Nephron (organoid): ENCODE measurements at regions not wholly inside any gene's neighbourhood (a gene's known extent, or its start where the extent isn't known, plus 50 kb on each side); places are given as distances from the start of the nearest gene placed in this dataset.
"Not testable (repeated sequence)": the region's sequence is repeated elsewhere in the genome, so short reads cannot be mapped to it uniquely, and the experiment has no call there.

Source experiments
- H3K27ac Mint-ChIP-seq, 3 experiments: 2 replicates each; pipeline ENCODE4 v1.8.0; 2020; ENCODE audit warnings: mixed read lengths in 3 of 3, mild to moderate bottlenecking in 2 of 3, moderate library complexity in 1 of 3
- H3K27me3 Mint-ChIP-seq: 2 replicates; pipeline ENCODE4 v1.8.0; 2021; ENCODE audit warnings: low read depth, mild to moderate bottlenecking, moderate library complexity, mixed read lengths
- H3K36me3 Mint-ChIP-seq: 2 replicates; pipeline ENCODE4 v1.8.0; 2020; ENCODE audit warnings: low read depth, mixed read lengths
- H3K4me1 Mint-ChIP-seq: 2 replicates; pipeline ENCODE4 v1.8.0; 2020; ENCODE audit warnings: mixed read lengths
- H3K4me3 Mint-ChIP-seq, 3 experiments: 2 replicates each; pipeline ENCODE4 v1.8.0; 2020; ENCODE audit warnings: mild to moderate bottlenecking in 3 of 3, mixed read lengths in 3 of 3, moderate library complexity in 2 of 3
- H3K9me3 Mint-ChIP-seq: 2 replicates; pipeline ENCODE4 v1.8.0; 2020; ENCODE audit warnings: mixed read lengths
- TF ChIP-seq, protein P1 (sequence below), 3 experiments: fragments of 200-600 bp; sonication (generic); IDR thresholded peaks; one replicate each; pipeline ENCODE4 v1.5.0; 2021; ENCODE audit warnings: antibody characterized with exemption in 3 of 3; ENCODE audit not compliant: unreplicated experiment in 3 of 3

DNA sequence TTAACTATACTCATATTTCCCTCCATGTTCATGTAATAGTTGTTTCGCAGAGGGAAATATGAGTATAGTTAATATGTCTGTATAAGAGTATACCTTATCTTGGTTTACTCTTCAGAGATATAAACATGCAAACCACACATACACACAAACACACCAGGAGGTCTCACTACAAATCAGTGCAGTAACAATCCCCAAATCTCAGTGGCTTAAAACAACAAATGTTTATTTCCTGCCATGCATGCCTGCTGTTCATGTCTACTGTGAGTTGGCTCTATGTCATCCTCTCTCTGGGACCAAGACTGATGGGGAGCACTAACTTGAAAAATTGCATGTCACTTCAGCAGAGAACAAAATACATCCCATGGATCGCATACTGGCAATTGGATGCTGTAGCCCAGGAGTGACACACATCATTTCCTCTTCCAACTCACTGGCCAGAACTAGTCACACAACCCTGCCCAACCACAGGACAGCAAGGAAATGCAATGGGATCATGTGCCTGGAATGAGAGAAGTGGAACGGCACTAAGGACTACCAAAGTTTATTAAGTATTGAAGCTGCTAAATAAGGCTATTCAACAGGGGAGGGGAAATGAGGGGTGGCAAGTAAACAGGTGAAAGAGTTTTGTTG lies 89.0 kb upstream of the DTNBP1 start:
- Mint-ChIP-seq H3K27ac (no peak overlapping the region), H3K4me1 (peaks cover 4% of the 10 kb centered on the region), H3K9me3 (no peaks in the 10 kb centered on the region), H3K27me3 (peaks cover 6% of the 10 kb centered on the region), H3K36me3 (no peaks in the 10 kb centered on the region), H3K4me3 (no peak overlapping the region)
- TF ChIP-seq, protein P1, sequence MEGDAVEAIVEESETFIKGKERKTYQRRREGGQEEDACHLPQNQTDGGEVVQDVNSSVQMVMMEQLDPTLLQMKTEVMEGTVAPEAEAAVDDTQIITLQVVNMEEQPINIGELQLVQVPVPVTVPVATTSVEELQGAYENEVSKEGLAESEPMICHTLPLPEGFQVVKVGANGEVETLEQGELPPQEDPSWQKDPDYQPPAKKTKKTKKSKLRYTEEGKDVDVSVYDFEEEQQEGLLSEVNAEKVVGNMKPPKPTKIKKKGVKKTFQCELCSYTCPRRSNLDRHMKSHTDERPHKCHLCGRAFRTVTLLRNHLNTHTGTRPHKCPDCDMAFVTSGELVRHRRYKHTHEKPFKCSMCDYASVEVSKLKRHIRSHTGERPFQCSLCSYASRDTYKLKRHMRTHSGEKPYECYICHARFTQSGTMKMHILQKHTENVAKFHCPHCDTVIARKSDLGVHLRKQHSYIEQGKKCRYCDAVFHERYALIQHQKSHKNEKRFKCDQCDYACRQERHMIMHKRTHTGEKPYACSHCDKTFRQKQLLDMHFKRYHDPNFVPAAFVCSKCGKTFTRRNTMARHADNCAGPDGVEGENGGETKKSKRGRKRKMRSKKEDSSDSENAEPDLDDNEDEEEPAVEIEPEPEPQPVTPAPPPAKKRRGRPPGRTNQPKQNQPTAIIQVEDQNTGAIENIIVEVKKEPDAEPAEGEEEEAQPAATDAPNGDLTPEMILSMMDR (IDR thresholded peaks at IDR 0.05; ENCODE audit: unreplicated experiment in 3 of 3) = no peak

DNA sequence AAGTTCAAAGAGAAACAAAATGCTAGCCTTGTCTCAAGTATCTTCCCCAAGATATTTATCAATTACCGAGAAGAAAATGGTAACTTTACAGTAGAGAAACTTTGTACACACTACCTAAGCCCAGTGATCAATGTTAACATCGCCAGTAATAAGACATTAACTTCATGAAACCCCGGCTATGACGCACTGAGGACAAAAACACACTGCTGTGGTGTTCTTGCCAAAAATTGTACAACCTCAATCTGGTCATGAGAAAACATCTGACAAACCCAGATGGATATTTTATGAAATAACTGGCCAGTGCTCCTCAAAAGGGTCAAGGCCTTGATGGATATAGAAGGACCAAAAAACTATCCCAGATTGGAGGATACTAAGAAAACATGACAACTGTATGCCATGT lies 85.5 kb upstream of the DTNBP1 start:
- no peaks in the 10 kb centered on the region for H3K36me3 Mint-ChIP-seq
- H3K27ac Mint-ChIP-seq = no peak overlapping the region
- peaks cover 7% of the 10 kb centered on the region for H3K9me3 Mint-ChIP-seq
- no peaks in the 10 kb centered on the region for H3K27me3 Mint-ChIP-seq
- TF ChIP-seq, protein P1 (IDR thresholded peaks at IDR 0.05; ENCODE audit: unreplicated experiment in 3 of 3) = no peak
- H3K4me1 Mint-ChIP-seq = no peaks in the 10 kb centered on the region
- no peak overlapping the region for H3K4me3 Mint-ChIP-seq

DNA sequence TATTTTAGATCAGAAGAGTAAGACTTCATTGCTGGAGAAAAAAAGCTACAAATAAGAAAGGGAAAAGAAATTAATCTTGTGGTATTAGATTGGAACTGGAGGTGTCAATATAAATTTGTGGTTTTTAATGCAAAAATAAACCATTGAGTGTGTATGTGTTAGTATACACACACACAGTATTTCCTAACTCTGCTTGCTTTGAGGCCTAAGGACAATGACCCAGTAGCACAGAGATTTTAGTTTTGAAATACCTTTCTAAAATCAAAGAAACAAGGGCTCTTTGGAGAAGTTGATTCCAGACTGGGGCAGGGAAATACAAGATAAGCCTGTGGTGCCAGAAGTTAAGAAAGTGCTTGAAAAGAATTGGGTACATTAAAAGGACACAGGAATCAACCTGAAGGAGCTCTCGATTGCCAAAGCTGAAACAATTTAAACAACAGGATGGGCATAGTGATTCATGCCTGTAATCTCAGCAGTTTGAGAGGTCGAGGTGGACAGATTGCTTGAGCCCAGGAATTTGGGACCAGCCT lies 84.6 kb upstream of the DTNBP1 start:
- TF ChIP-seq, protein P1 (IDR thresholded peaks at IDR 0.05; ENCODE audit: unreplicated experiment in 3 of 3) = no peak
- H3K4me3 Mint-ChIP-seq = no peak overlapping the region
- no peak overlapping the region for H3K27ac Mint-ChIP-seq
- H3K27me3 Mint-ChIP-seq = no peaks in the 10 kb centered on the region
- H3K4me1 Mint-ChIP-seq = no peaks in the 10 kb centered on the region
- H3K9me3 Mint-ChIP-seq = peaks cover 9% of the 10 kb centered on the region
- H3K36me3 Mint-ChIP-seq = no peaks in the 10 kb centered on the region

DNA sequence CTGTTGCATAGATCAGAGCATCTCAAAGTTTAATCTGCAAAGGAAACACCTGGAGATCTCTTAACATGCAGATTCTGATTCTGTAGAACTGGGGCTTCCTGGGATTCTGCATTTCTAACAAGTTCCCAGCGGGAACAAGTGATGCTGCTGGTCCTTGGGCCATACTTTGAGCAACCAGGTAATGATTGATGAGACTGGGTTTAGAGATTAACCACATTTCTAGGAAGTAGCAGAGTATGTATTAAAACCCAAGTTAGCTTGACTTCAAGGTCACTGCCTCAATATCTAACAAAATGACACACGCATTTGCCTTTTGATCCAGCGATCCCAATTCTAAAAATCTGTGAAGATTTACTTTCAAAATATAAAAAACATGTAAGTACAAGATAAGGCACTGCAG lies 83.0 kb upstream of the DTNBP1 start:
- H3K4me3 Mint-ChIP-seq = no peak overlapping the region
- no peaks in the 10 kb centered on the region for H3K27me3 Mint-ChIP-seq
- TF ChIP-seq, protein P1 (IDR thresholded peaks at IDR 0.05; ENCODE audit: unreplicated experiment in 3 of 3) = no peak
- no peaks in the 10 kb centered on the region for H3K36me3 Mint-ChIP-seq
- peak overlapping the region in 1 of 3 experiments; percentile 48 for H3K27ac Mint-ChIP-seq
- H3K4me1 Mint-ChIP-seq = no peaks in the 10 kb centered on the region
- peaks cover 13% of the 10 kb centered on the region for H3K9me3 Mint-ChIP-seq

DNA sequence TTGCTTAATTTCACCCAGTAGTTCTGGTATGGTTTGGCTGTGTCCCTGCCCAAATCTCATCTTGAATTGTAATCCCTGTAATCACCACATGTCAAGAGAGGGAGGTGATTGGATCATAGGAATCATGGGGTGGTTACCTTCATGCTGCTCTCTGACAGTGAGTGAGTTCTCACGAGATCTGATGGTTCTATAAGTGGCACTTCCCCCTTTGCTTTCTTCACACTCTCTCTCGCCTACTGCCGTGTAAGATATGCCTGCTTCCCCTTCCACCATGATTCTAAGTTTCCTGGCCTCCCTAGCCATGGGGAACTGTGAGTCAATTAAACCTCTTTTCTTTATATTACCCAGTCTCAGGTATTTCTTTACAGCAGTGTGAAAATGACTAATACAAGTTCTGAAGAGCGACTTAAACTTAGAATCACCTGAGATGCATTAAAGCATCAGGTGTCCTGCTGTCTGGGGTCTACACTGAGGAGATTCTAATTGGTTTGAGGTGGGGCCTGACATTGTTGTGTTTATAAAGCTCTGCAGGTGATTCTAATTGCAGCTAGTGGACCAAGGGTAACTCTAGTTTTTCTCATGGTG lies 82.1 kb upstream of the DTNBP1 start:
- H3K36me3 Mint-ChIP-seq = no peaks in the 10 kb centered on the region
- no peak overlapping the region for H3K4me3 Mint-ChIP-seq
- H3K4me1 Mint-ChIP-seq = no peaks in the 10 kb centered on the region
- peak overlapping the region in 1 of 3 experiments; percentile 48 for H3K27ac Mint-ChIP-seq
- TF ChIP-seq, protein P1 (IDR thresholded peaks at IDR 0.05; ENCODE audit: unreplicated experiment in 3 of 3) = no peak
- H3K9me3 Mint-ChIP-seq = peaks cover 13% of the 10 kb centered on the region
- no peaks in the 10 kb centered on the region for H3K27me3 Mint-ChIP-seq

DNA sequence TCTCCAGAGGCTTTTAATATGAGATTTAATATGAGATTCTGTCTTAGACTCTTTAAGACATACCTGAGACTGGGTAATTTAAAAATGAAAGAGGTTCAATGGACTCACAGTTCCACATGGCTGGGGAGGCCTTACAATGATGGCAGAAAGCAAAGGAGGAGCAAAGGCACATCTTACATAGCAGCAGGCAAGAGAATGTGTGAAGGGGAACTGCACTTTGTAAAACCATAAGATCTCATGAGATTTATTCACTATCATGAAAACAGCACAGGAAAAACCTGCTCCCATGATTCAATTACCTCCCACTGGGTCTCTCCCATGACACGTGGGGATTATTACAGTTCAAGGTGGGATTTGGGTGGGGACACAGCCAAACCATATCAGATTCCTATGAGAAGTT lies 79.2 kb upstream of the DTNBP1 start:
- not testable (repeated sequence) for H3K27me3 Mint-ChIP-seq, H3K36me3 Mint-ChIP-seq, H3K27ac Mint-ChIP-seq, H3K4me3 Mint-ChIP-seq, H3K4me1 Mint-ChIP-seq
- H3K9me3 Mint-ChIP-seq = peaks cover 13% of the 10 kb centered on the region
